WTC11 (cell line): ENCODE measurements at regions not wholly inside any gene's neighbourhood (a gene's known extent, or its start where the extent isn't known, plus 50 kb on each side); places are given as distances from the start of the nearest gene placed in this dataset.

Source experiments
- CREB1 ChIP-seq: sonication (generic); formaldehyde crosslinking; IDR thresholded peaks from 2 replicates; pipeline ENCODE4 v1.8.0; 2023; ENCODE audit warnings: mild to moderate bottlenecking, missing genetic modification reagents
- NR3C1 ChIP-seq: sonication (generic); formaldehyde crosslinking; conservative IDR thresholded peaks from 2 replicates; pipeline ENCODE4 v1.8.1; 2023; ENCODE audit warnings: low read depth, mild to moderate bottlenecking, missing genetic modification reagents
- ZNF416 ChIP-seq: fragments of 250-450 bp; sonication (Bioruptor Pico); IDR thresholded peaks from 2 replicates; pipeline ENCODE4 v1.9.0; 2021; ENCODE audit warnings: mild to moderate bottlenecking, inconsistent platforms
- TF ChIP-seq, protein P1 (sequence below): fragments of 250-450 bp; sonication (Bioruptor Pico); IDR thresholded peaks from 2 replicates; pipeline ENCODE4 v2.1.2; 2022; ENCODE audit warnings: mild to moderate bottlenecking, moderate library complexity
- TF ChIP-seq, protein P2 (sequence below): fragments of 200-600 bp; IDR thresholded peaks from 2 replicates; pipeline ENCODE4 v1.8.0; 2022; ENCODE audit warnings: antibody characterized with exemption
- TF ChIP-seq, protein P3 (sequence below): sonication (generic); formaldehyde crosslinking; IDR thresholded peaks from 2 replicates; pipeline ENCODE4 v1.8.1; 2023; ENCODE audit warnings: mild to moderate bottlenecking, missing genetic modification reagents, moderate library complexity
- TF ChIP-seq, protein P4 (sequence below): sonication (generic); formaldehyde crosslinking; conservative IDR thresholded peaks from 2 replicates; pipeline ENCODE4 v1.8.1; 2022; ENCODE audit warnings: mild to moderate bottlenecking, missing genetic modification reagents

DNA sequence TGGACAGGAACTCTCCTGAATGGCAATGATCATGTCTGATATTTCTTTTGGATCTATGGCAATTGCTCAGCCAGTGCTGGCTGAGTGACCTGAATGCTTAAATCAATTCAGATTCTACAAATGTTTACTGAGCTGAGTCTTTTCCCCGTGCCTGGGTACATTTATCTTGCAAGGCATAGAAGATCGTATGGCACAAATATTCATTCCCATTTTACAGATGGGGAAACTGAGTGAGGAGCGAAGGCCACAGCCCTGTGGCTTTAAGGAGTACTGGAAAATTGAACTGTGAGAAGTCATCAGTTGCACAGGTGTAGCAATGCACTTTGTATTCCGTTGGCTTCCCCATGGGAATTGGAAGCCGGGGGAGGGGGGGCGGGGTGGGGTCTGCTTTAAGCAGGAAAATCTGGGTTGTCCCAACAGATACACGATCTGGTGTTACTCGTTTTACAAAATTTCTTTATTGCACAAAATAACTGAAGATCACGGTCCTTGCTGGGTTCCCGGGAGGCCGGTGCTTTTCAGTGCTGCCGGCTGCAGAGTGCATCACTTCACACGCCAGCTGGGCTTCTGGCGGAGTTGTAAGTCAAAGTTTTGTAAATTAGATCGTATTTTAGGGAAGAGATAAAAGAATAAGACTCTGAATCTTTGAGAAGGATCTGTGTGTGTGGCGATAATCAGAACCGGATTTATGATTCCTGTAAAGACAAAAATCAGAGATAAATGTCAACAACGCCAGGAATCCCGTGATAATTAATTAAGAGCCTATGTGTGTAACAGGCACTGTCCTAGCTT is 75.0 kb upstream of the MAP1LC3B2 start:
- TF ChIP-seq, protein P1, sequence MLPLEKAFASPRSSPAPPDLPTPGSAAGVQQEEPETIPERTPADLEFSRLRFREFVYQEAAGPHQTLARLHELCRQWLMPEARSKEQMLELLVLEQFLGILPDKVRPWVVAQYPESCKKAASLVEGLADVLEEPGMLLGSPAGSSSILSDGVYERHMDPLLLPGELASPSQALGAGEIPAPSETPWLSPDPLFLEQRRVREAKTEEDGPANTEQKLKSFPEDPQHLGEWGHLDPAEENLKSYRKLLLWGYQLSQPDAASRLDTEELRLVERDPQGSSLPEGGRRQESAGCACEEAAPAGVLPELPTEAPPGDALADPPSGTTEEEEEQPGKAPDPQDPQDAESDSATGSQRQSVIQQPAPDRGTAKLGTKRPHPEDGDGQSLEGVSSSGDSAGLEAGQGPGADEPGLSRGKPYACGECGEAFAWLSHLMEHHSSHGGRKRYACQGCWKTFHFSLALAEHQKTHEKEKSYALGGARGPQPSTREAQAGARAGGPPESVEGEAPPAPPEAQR (CRISPR knock-in tag): no peak
- TF ChIP-seq, protein P2, sequence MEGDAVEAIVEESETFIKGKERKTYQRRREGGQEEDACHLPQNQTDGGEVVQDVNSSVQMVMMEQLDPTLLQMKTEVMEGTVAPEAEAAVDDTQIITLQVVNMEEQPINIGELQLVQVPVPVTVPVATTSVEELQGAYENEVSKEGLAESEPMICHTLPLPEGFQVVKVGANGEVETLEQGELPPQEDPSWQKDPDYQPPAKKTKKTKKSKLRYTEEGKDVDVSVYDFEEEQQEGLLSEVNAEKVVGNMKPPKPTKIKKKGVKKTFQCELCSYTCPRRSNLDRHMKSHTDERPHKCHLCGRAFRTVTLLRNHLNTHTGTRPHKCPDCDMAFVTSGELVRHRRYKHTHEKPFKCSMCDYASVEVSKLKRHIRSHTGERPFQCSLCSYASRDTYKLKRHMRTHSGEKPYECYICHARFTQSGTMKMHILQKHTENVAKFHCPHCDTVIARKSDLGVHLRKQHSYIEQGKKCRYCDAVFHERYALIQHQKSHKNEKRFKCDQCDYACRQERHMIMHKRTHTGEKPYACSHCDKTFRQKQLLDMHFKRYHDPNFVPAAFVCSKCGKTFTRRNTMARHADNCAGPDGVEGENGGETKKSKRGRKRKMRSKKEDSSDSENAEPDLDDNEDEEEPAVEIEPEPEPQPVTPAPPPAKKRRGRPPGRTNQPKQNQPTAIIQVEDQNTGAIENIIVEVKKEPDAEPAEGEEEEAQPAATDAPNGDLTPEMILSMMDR: no peak
- no peak for TF ChIP-seq NR3C1
- TF ChIP-seq CREB1 (CRISPR knock-in tag): no peak
- TF ChIP-seq ZNF416 (CRISPR knock-in tag): no peak
- TF ChIP-seq, protein P3, sequence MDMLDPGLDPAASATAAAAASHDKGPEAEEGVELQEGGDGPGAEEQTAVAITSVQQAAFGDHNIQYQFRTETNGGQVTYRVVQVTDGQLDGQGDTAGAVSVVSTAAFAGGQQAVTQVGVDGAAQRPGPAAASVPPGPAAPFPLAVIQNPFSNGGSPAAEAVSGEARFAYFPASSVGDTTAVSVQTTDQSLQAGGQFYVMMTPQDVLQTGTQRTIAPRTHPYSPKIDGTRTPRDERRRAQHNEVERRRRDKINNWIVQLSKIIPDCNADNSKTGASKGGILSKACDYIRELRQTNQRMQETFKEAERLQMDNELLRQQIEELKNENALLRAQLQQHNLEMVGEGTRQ (CRISPR knock-in tag): no peak
- TF ChIP-seq, protein P4, sequence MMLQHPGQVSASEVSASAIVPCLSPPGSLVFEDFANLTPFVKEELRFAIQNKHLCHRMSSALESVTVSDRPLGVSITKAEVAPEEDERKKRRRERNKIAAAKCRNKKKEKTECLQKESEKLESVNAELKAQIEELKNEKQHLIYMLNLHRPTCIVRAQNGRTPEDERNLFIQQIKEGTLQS (CRISPR knock-in tag): no peak
